ENCODE measurements at regions not wholly inside any gene's neighbourhood (a gene's known extent, or its start where the extent isn't known, plus 50 kb on each side); places are given as distances from the start of the nearest gene placed in this dataset.

GRCh38 chr5:126103868-126104267 lies 319.3 kb upstream of the GRAMD2B start:
- TF ChIP-seq EP300 (IDR thresholded peaks at IDR 0.05; ENCODE audit: borderline replicate concordance) = no peak
- TF ChIP-seq CREB1 (IDR thresholded peaks at IDR 0.05; ENCODE audit: low read depth) = no peak
- TF ChIP-seq YY1 (IDR thresholded peaks at IDR 0.05; ENCODE audit: low read depth) = no peak
- no peak for TF ChIP-seq REST (IDR thresholded peaks at IDR 0.05; ENCODE audit: low read depth)
- TF ChIP-seq EGR1 (IDR thresholded peaks at IDR 0.05) = no peak
- TF ChIP-seq FOXM1 (IDR thresholded peaks at IDR 0.05; ENCODE audit: borderline replicate concordance, low read depth) = no peak
- no peak for TF ChIP-seq MAX (IDR thresholded peaks at IDR 0.05)
- no peak for TF ChIP-seq TCF12 (IDR thresholded peaks at IDR 0.05; ENCODE audit: low read depth)
- no peak for TF ChIP-seq RAD21 (IDR thresholded peaks at IDR 0.05; ENCODE audit: low read depth)
- TF ChIP-seq TEAD4 (IDR thresholded peaks at IDR 0.05) = no peak
- TF ChIP-seq USF1 (IDR thresholded peaks at IDR 0.05) = no peak
- no peak for TF ChIP-seq ZBTB7A (IDR thresholded peaks at IDR 0.05; ENCODE audit: low read depth)
- TF ChIP-seq NFIC (IDR thresholded peaks at IDR 0.05) = no peak
- no peak for TF ChIP-seq CEBPB (IDR thresholded peaks at IDR 0.05)
- no peak for TF ChIP-seq TAF1 (IDR thresholded peaks at IDR 0.05; ENCODE audit: low read depth)

- TF ChIP-seq CEBPB (IDR thresholded peaks at IDR 0.05) (no peak), CREB1 (IDR thresholded peaks at IDR 0.05; ENCODE audit: low read depth) (no peak), REST (IDR thresholded peaks at IDR 0.05; ENCODE audit: low read depth) (no peak), RAD21 (IDR thresholded peaks at IDR 0.05; ENCODE audit: low read depth) (no peak), EP300 (IDR thresholded peaks at IDR 0.05; ENCODE audit: borderline replicate concordance) (no peak), MAX (IDR thresholded peaks at IDR 0.05) (no peak), TAF1 (IDR thresholded peaks at IDR 0.05; ENCODE audit: low read depth) (no peak), TEAD4 (IDR thresholded peaks at IDR 0.05) (no peak), YY1 (IDR thresholded peaks at IDR 0.05; ENCODE audit: low read depth) (no peak), NFIC (IDR thresholded peaks at IDR 0.05) (no peak), EGR1 (IDR thresholded peaks at IDR 0.05) (no peak), ZBTB7A (IDR thresholded peaks at IDR 0.05; ENCODE audit: low read depth) (no peak), TCF12 (IDR thresholded peaks at IDR 0.05; ENCODE audit: low read depth) (no peak), USF1 (IDR thresholded peaks at IDR 0.05) (no peak)
Measured at GRCh38 chr5:126104341-126104740, 318.9 kb upstream of the GRAMD2B start.

- TF ChIP-seq MAX (IDR thresholded peaks at IDR 0.05) (no peak), EP300 (IDR thresholded peaks at IDR 0.05; ENCODE audit: borderline replicate concordance) (no peak), EGR1 (IDR thresholded peaks at IDR 0.05) (no peak), YY1 (IDR thresholded peaks at IDR 0.05; ENCODE audit: low read depth) (no peak), USF1 (IDR thresholded peaks at IDR 0.05) (no peak), FOXM1 (IDR thresholded peaks at IDR 0.05; ENCODE audit: borderline replicate concordance, low read depth) (no peak), REST (IDR thresholded peaks at IDR 0.05; ENCODE audit: low read depth) (no peak), NFIC (IDR thresholded peaks at IDR 0.05) (no peak), CREB1 (IDR thresholded peaks at IDR 0.05; ENCODE audit: low read depth) (no peak), TAF1 (IDR thresholded peaks at IDR 0.05; ENCODE audit: low read depth) (no peak), TEAD4 (IDR thresholded peaks at IDR 0.05) (no peak), CEBPB (IDR thresholded peaks at IDR 0.05) (no peak), TCF12 (IDR thresholded peaks at IDR 0.05; ENCODE audit: low read depth) (no peak), RAD21 (IDR thresholded peaks at IDR 0.05; ENCODE audit: low read depth) (no peak), ZBTB7A (IDR thresholded peaks at IDR 0.05; ENCODE audit: low read depth) (no peak)
Measured at GRCh38 chr5:126104951-126105350, 318.3 kb upstream of the GRAMD2B start.
